Activated naive CD4-positive, alpha-beta T cell treated with anti-CD3 and anti-CD28 coated beads, Interleukin-2, amount 50 U/mL, for 16 hours (primary cell): ENCODE measurements at regions not wholly inside any gene's neighbourhood (a gene's known extent, or its start where the extent isn't known, plus 50 kb on each side); places are given as distances from the start of the nearest gene placed in this dataset.

Experiments
- DNase-seq: peaks from one replicate; pipeline ENCODE4 v3.0.0-alpha.2; 2020

- no peak for DNase-seq
These were observed 207.9 kb upstream of the RGMA start for GRCh38 chr15:93296759-93297500.

DNA sequence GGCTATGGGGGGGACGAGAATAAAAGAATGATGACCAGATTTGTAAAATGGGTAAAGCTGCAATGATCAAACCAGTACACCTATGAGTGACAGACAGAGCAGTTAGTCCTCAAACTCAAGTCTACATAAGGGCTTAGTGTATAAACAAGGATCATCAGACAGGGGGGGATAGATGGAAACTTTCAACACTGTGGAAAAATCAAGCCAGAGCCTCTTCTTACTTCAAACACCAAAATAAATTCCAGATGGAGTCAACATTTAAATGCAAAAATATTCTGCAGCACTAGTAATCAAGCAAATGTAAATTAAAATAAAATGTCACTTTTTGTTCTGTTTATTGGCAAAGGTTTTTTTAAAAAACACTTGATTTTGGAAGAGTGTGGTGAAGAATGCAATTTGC is 205.9 kb upstream of the RGMA start:
- DNase-seq, result no peak

GRCh38 chr15:93294066-93294465 is 205.1 kb upstream of the RGMA start:
- DNase-seq, result no peak

GRCh38 chr15:93291380-93291779 is 202.4 kb upstream of the RGMA start:
- no peak for DNase-seq

GRCh38 chr15:93290618-93290946 is 201.6 kb upstream of the RGMA start:
- no peak for DNase-seq

DNA sequence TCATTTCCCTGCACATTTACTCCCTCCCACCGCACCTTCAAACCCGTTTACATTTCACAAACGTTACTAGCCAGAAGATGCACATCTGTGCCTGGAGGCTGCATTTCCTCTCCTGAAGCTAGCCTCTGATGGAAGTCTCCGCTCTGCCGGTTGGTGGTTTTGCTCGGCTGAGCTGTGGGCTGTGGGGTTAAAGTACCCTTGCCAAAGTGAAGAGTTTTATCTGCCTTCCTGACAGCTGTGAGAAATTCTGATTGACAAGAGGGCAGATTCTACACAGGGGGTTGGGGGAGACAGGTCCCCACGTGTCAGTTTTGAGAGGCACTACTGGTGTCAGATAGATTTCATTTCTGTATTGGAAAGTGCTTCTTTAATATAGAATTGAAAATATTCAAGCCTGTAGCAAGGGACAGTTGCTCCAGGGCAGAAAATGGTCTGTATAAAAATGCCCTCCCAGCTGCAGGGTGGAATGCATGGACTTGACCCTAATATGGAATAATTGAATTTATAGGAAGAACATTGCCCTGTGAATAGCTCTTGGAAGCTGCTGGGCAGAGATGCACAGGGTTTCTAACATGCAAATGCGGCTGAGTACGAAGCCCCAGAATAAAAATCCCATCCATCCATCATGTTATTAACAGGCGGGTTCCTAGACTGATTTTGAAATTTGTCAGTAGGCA is 201.1 kb upstream of the RGMA start:
- no peak for DNase-seq

GRCh38 chr15:93288728-93289294 is 199.8 kb upstream of the RGMA start:
- DNase-seq, result no peak

DNA sequence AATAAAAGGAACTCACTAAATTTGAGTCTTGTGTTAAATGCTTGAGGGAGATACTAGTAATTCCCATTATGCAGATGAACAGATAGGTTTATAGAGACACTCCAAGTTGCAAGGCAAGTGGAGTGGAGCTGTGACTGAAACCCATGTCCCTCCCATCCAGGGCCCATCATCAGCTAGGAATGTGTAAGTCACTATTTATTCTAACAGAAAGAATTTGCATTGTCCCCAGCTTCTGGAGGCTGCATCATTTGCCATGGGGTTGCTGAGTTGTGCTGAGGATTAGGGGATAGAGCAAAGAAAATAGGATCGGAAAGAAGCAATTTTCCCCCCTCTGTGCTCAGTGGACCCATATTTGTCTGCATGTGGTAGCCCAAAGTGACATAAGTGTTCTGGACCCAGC is 197.4 kb upstream of the RGMA start:
- no peak for DNase-seq

GRCh38 chr15:93283854-93284253 is 194.8 kb upstream of the RGMA start:
- no peak for DNase-seq

DNA sequence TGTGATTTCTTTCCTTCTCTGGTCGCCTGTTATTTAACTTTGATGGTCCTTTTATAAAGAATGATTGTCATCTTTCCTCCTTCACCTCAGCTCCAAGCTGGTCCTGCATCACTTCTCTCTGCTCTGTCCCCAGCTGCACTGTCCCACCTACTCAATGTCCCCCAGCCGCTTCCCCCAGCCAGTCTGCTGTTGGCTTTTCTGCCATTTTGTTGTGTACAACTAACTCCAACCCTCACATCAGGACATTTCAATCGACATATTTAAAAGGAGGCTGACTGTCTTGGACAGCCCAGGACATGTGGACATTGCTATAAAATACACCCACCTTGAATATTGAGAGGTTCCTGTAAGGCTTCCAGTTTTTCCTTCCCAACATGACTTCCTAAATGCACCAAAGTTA is 193.8 kb upstream of the RGMA start:
- no peak for DNase-seq

- DNase-seq, result no peak
These were observed 189.8 kb upstream of the RGMA start for GRCh38 chr15:93278783-93279182.

- DNase-seq, result no peak
These were observed 189.0 kb upstream of the RGMA start for GRCh38 chr15:93278006-93278405.

GRCh38 chr15:93274257-93274656 is 185.2 kb upstream of the RGMA start:
- no peak for DNase-seq

DNA sequence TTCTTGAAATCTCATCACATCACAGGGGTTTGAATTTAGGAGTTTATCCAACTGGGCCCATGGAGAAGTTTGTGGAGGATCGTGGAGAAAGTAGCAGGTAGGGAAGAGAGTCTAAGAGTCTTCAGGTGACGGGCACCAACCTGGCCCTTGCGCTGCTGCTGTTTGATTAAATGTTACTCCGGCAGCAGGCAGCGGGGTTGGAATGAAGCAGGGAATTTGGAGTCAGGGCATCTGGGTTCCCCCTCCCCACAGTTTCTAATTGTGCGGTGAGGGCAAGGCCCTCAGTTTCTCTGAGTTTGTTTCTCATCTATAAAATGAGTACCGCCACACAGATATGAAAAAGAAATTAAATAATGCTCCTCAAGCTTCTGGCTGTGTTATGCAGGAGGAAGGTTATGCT is 182.9 kb upstream of the RGMA start:
- DNase-seq, result no peak

DNA sequence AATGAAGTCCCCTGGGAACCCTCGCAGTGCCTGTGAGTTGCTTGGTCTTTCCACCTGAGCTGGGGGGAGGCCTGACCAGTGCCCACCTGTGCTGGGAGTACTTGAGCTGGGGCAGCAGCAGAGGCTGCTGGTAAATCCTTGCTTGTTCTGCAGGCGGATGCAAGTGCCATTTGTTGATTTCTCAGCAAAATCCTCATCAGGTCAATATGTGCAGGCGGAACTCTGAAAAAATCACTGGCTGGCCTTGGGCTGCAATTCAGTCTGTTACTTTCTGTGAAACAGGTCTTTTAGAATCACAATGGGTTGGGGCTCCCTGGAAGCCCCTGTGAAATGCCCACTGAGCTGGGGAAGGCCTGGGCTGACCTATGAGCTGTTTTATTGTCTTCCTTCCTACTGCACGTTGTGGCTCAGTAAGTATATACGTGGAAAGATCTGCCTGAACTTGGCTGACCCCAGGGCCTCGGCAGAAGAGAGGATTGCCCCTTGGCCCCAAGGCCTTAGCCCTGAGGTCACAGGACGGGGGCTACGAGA is 182.0 kb upstream of the RGMA start:
- no peak for DNase-seq

DNA sequence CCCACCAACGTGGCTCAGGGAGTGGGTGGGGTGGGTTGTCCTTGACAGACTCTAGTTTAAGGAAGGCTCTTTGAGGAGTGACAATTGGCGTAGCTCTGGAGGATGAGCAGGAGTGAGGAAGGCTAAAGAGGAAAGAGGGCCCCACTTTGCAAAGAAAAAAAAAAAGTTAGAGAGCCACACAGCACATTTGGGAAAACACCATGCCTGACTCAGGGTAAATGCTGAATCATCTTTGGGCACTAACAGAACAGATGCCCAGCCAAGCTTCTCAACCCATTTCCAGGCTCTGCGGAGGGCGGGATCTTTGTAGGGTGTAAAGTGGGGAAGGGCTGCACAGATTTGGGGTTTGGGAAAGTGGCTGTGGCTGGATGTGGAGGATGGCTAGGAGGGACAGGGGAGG is 179.1 kb upstream of the RGMA start:
- DNase-seq, result no peak

GRCh38 chr15:93266291-93266690 is 177.3 kb upstream of the RGMA start:
- no peak for DNase-seq

GRCh38 chr15:93265111-93265556 is 176.1 kb upstream of the RGMA start:
- no peak for DNase-seq

DNA sequence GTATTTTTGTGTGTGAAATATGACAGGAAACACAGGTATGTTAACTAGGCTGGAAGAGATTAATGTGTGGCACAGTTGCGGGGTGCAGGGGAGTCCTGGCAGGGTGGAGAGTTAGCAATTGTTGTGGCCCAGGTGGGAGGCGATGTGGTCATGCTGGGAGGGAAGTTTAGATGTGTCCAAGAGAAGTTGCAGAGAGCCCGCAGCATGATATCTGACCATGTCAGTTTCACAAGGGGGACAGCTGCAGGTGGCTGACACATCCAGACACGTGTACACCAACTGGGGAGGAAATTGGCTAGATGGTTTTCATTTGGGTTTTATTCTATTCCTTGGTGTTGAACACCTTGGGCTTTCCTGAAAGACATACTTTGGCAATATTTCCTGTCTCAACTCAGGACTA is 172.8 kb upstream of the RGMA start:
- no peak for DNase-seq

GRCh38 chr15:93257920-93258319 is 168.9 kb upstream of the RGMA start:
- no peak for DNase-seq

DNA sequence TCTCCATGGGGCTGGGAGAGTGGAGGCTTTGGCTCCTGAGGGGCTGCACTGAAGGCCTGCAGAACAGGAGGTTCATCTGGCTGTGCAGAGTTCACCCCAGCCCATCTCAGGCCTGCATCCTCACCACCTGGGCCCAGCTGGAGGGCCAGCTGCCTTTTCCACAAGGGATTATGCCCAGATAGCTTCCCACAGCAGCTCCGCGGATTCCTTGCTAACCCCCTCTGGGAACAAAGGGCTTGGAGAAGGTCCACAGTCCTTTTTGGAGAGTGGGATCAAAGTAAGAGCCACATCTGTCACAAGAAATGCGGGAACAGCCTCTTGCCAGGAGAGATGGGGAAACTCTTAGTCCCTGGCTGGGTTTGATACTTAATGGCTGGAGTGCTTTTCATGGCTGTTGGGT is 164.7 kb upstream of the RGMA start:
- no peak for DNase-seq

- no peak for DNase-seq
These were observed 163.8 kb upstream of the RGMA start for GRCh38 chr15:93252780-93253179.

- DNase-seq, result no peak
These were observed 161.9 kb upstream of the RGMA start for GRCh38 chr15:93250950-93251349.

DNA sequence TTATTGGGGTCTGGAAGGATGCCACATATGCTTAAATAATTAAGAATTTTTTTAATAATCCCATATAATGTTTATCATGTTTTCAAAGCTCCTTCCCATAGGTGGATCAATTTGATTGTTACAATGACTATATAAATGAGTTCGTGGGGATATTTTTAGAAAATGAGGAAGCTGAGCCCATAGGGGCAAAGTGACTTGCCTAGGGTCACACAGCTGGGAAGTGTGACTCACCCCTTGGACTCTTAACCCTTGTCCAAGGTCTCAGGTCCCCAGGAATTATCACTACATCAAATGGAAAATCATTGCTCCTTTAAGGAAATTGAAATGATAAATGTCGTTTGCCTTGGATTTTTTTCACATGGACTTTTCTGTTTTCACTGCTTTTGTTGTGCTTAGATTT is 161.2 kb upstream of the RGMA start:
- DNase-seq, result no peak
